ENCODE measurements at regions not wholly inside any gene's neighbourhood (a gene's known extent, or its start where the extent isn't known, plus 50 kb on each side); places are given as distances from the start of the nearest gene placed in this dataset.

GRCh38 chr9:129270205-129270604 lies 92.1 kb upstream of the IER5L start:
- DNase-seq (ENCODE audit: low spot score), result no peak

GRCh38 chr9:129267141-129267540 lies 89.1 kb upstream of the IER5L start:
- DNase-seq (ENCODE audit: low spot score), result no peak

GRCh38 chr9:129266536-129266935 lies 88.5 kb upstream of the IER5L start:
- DNase-seq (ENCODE audit: low spot score), result no peak

- DNase-seq (ENCODE audit: low spot score), result no peak
Observed at GRCh38 chr9:129264388-129264787, 86.3 kb upstream of the IER5L start.

- no peak for DNase-seq (ENCODE audit: low spot score)
Observed at GRCh38 chr9:129263836-129264235, 85.8 kb upstream of the IER5L start.

- no peak for DNase-seq (ENCODE audit: low spot score)
Observed at GRCh38 chr9:129262261-129262660, 84.2 kb upstream of the IER5L start.

GRCh38 chr9:129259375-129259774 lies 81.3 kb upstream of the IER5L start:
- no peak for DNase-seq (ENCODE audit: low spot score)

GRCh38 chr9:129258823-129259301 lies 80.8 kb upstream of the IER5L start:
- DNase-seq (ENCODE audit: low spot score), result no peak

- peak; percentile 46 for DNase-seq (ENCODE audit: low spot score)
Observed at GRCh38 chr9:129258124-129258822, 80.2 kb upstream of the IER5L start.

- no peak for DNase-seq (ENCODE audit: low spot score)
Observed at GRCh38 chr9:129256959-129257713, 79.1 kb upstream of the IER5L start.

GRCh38 chr9:129254566-129255287 lies 76.7 kb upstream of the IER5L start:
- no peak for DNase-seq (ENCODE audit: low spot score)

- no peak for DNase-seq (ENCODE audit: low spot score)
Observed at GRCh38 chr9:129253803-129254381, 75.8 kb upstream of the IER5L start.

GRCh38 chr9:129252937-129253802 lies 75.1 kb upstream of the IER5L start:
- no peak for DNase-seq (ENCODE audit: low spot score)

GRCh38 chr9:129250786-129251185 lies 72.7 kb upstream of the IER5L start:
- no peak for DNase-seq (ENCODE audit: low spot score)

- no peak for DNase-seq (ENCODE audit: low spot score)
Observed at GRCh38 chr9:129247285-129248153, 69.5 kb upstream of the IER5L start.

- no peak for DNase-seq (ENCODE audit: low spot score)
Observed at GRCh38 chr9:129245276-129245675, 67.2 kb upstream of the IER5L start.

GRCh38 chr9:129242971-129243561 lies 65.0 kb upstream of the IER5L start:
- no peak for DNase-seq (ENCODE audit: low spot score)

GRCh38 chr9:129242191-129242941 lies 64.3 kb upstream of the IER5L start:
- no peak for DNase-seq (ENCODE audit: low spot score)

GRCh38 chr9:129241725-129242124 lies 63.7 kb upstream of the IER5L start:
- no peak for DNase-seq (ENCODE audit: low spot score)
